GM18867 (cell line): ENCODE measurements at regions not wholly inside any gene's neighbourhood (a gene's known extent, or its start where the extent isn't known, plus 50 kb on each side); places are given as distances from the start of the nearest gene placed in this dataset.

Experiments
- ATAC-seq: cut with Tn5 transposase; IDR thresholded peaks from one replicate; pipeline ENCODE4 v1.9.1; 2021; ENCODE audit warnings: mild to moderate bottlenecking, moderate library complexity; ENCODE audit not compliant: unreplicated experiment

- ATAC-seq = no peak
Measured at GRCh38 chr11:103622296-103622695, 414.1 kb upstream of the DDI1 start.

GRCh38 chr11:103623933-103624332, 412.5 kb upstream of the DDI1 start:
- ATAC-seq = no peak

GRCh38 chr11:103624708-103625623, 411.5 kb upstream of the DDI1 start:
- ATAC-seq = no peak

- ATAC-seq = no peak
Measured at GRCh38 chr11:103625624-103625965, 410.8 kb upstream of the DDI1 start.

- ATAC-seq = no peak
Measured at GRCh38 chr11:103628121-103628520, 408.3 kb upstream of the DDI1 start.

GRCh38 chr11:103631841-103632240, 404.6 kb upstream of the DDI1 start:
- ATAC-seq = no peak

GRCh38 chr11:103633068-103633788, 403.2 kb upstream of the DDI1 start:
- no peak for ATAC-seq

GRCh38 chr11:103633819-103634590, 402.4 kb upstream of the DDI1 start:
- ATAC-seq = no peak

- ATAC-seq = peak; percentile 49
Measured at GRCh38 chr11:103636232-103636631, 400.2 kb upstream of the DDI1 start.

- no peak for ATAC-seq
Measured at GRCh38 chr11:103637295-103637694, 399.1 kb upstream of the DDI1 start.

GRCh38 chr11:103637831-103638230, 398.6 kb upstream of the DDI1 start:
- ATAC-seq = no peak

- no peak for ATAC-seq
Measured at GRCh38 chr11:103644676-103645075, 391.8 kb upstream of the DDI1 start.

GRCh38 chr11:103648054-103648453, 388.4 kb upstream of the DDI1 start:
- ATAC-seq = no peak

GRCh38 chr11:103648670-103649400, 387.6 kb upstream of the DDI1 start:
- ATAC-seq = no peak

GRCh38 chr11:103649401-103649895, 387.0 kb upstream of the DDI1 start:
- no peak for ATAC-seq

GRCh38 chr11:103650330-103650729, 386.1 kb upstream of the DDI1 start:
- no peak for ATAC-seq

GRCh38 chr11:103651341-103651998, 385.0 kb upstream of the DDI1 start:
- no peak for ATAC-seq

GRCh38 chr11:103652013-103652412, 384.4 kb upstream of the DDI1 start:
- ATAC-seq = no peak

GRCh38 chr11:103656382-103656781, 380.1 kb upstream of the DDI1 start:
- ATAC-seq = no peak

GRCh38 chr11:103659206-103659618, 377.2 kb upstream of the DDI1 start:
- ATAC-seq = no peak
